ENCODE measurements at regions not wholly inside any gene's neighbourhood (a gene's known extent, or its start where the extent isn't known, plus 50 kb on each side); places are given as distances from the start of the nearest gene placed in this dataset.

- DNase-seq: no peak
Observed at GRCh38 chr13:89937420-89937819, 1410.1 kb upstream of the MIR17HG start.

- no peak for DNase-seq
Observed at GRCh38 chr13:89940383-89940782, 1407.1 kb upstream of the MIR17HG start.

GRCh38 chr13:89943139-89943538 lies 1404.3 kb upstream of the MIR17HG start:
- DNase-seq: no peak

GRCh38 chr13:89950225-89950624 lies 1397.3 kb upstream of the MIR17HG start:
- DNase-seq: no peak

- no peak for DNase-seq
Observed at GRCh38 chr13:89951341-89951740, 1396.1 kb upstream of the MIR17HG start.

GRCh38 chr13:89953581-89953980 lies 1393.9 kb upstream of the MIR17HG start:
- DNase-seq: no peak

- DNase-seq: no peak
Observed at GRCh38 chr13:89955773-89956172, 1391.7 kb upstream of the MIR17HG start.

GRCh38 chr13:89959074-89959473 lies 1388.4 kb upstream of the MIR17HG start:
- DNase-seq: no peak

GRCh38 chr13:89965252-89965651 lies 1382.2 kb upstream of the MIR17HG start:
- no peak for DNase-seq

- DNase-seq: no peak
Observed at GRCh38 chr13:89966524-89966923, 1381.0 kb upstream of the MIR17HG start.

- DNase-seq: no peak
Observed at GRCh38 chr13:89967701-89968100, 1379.8 kb upstream of the MIR17HG start.

- no peak for DNase-seq
Observed at GRCh38 chr13:89968470-89968869, 1379.0 kb upstream of the MIR17HG start.

GRCh38 chr13:89970353-89970709 lies 1377.2 kb upstream of the MIR17HG start:
- DNase-seq: no peak

GRCh38 chr13:89977203-89977602 lies 1370.3 kb upstream of the MIR17HG start:
- no peak for DNase-seq

- no peak for DNase-seq
Observed at GRCh38 chr13:89980896-89981295, 1366.6 kb upstream of the MIR17HG start.

GRCh38 chr13:89982407-89983095 lies 1364.9 kb upstream of the MIR17HG start:
- no peak for DNase-seq

- no peak for DNase-seq
Observed at GRCh38 chr13:89988206-89988605, 1359.3 kb upstream of the MIR17HG start.

GRCh38 chr13:90003566-90003965 lies 1343.9 kb upstream of the MIR17HG start:
- no peak for DNase-seq

GRCh38 chr13:90008707-90009149 lies 1338.8 kb upstream of the MIR17HG start:
- DNase-seq: no peak

GRCh38 chr13:90014038-90014437 lies 1333.4 kb upstream of the MIR17HG start:
- no peak for DNase-seq

GRCh38 chr13:90015565-90016507 lies 1331.7 kb upstream of the MIR17HG start:
- no peak for DNase-seq

- no peak for DNase-seq
Observed at GRCh38 chr13:90016688-90017087, 1330.8 kb upstream of the MIR17HG start.

GRCh38 chr13:90020536-90021070 lies 1326.9 kb upstream of the MIR17HG start:
- DNase-seq: no peak

- DNase-seq: no peak
Observed at GRCh38 chr13:90027409-90027808, 1320.1 kb upstream of the MIR17HG start.

All from activated T-cell treated with anti-CD3 and anti-CD28 coated beads, Interleukin-2, amount 50 U/mL, for 1 hour (primary cell).